K562 (cell line): ENCODE measurements at regions not wholly inside any gene's neighbourhood (a gene's known extent, or its start where the extent isn't known, plus 50 kb on each side); places are given as distances from the start of the nearest gene placed in this dataset.

Experiments
- ATAC-seq: fragments of 200-7000 bp; cut with Tn5 transposase; 3 replicates; pipeline ENCODE4 v1.9.1; 2020; ENCODE audit warnings: moderate library complexity
- BruUV-seq: library from RNA; stranded (reverse); fragments of 400-500 nt; replicated peaks from 2 replicates; lab custom pipeline; 2021; lab: Mats Ljungman, UMichigan
- CTCF ChIA-PET: fragments of 300-600 bp; formaldehyde crosslinking; extraction: SDS; loops from one replicate; lab custom pipeline; 2021; ENCODE audit warnings: low intra/inter-chr PET ratio; lab: Yijun Ruan, JAX
- POLR2A ChIA-PET: fragments of 300-600, 350-650 bp; sonication (Branson Sonifier 250); formaldehyde crosslinking; extraction: SDS; loops from one replicate; lab custom pipeline; 2021; ENCODE audit warnings: antibody characterized with exemption, inconsistent platforms; lab: Yijun Ruan, JAX
- DNase-seq, 4 experiments: peaks; one replicate each; pipeline versions ENCODE4 v3.0.0 to v3.0.0-alpha.2; 2011 to 2018; ENCODE audit warnings: low spot score in 3 of 4, mixed read lengths in 3 of 4; ENCODE audit errors: extremely low read depth in 1 of 4
- FAIRE-seq: peaks from 2 replicates; lab custom pipeline; 2011; peaks lifted over from hg19 to GRCh38; lab: Jason Lieb, UNC
- H2AFZ ChIP-seq: 2 replicates; pipeline ENCODE4 v1.6.0; 2011; ENCODE audit warnings: low read depth, low read length, control low read depth, inconsistent platforms
- H3K27ac ChIP-seq: fragments of 200-600 bp; 3 replicates; pipeline ENCODE4 v1.8.0; 2011; ENCODE audit warnings: low read depth, mild to moderate bottlenecking, control low read depth, inconsistent platforms, low read length, moderate library complexity, mixed read lengths; ENCODE audit errors: extremely low read depth
- H3K27me3 ChIP-seq, 2 experiments: fragments of 300-600 bp in 1 of 2; 2 replicates in 1 of 2; 3 replicates in 1 of 2; pipeline versions ENCODE4 v1.6.0 to v1.8.0; 2011; ENCODE audit warnings: inconsistent platforms in 2 of 2, low read length in 2 of 2, mild to moderate bottlenecking in 1 of 2, mixed read lengths in 1 of 2, moderate library complexity in 1 of 2; ENCODE audit not compliant: control insufficient read depth in 2 of 2, insufficient read depth in 2 of 2
- H3K36me3 ChIP-seq: fragments of 300-600 bp; 3 replicates; pipeline ENCODE4 v1.8.0; 2011; ENCODE audit warnings: mild to moderate bottlenecking, low read length, inconsistent platforms; ENCODE audit not compliant: control insufficient read depth, insufficient read depth
- H3K4me1 ChIP-seq, 2 experiments: fragments of 200-600 bp in 1 of 2; replicated peaks in 1 of 2; 2 replicates in 1 of 2; 3 replicates in 1 of 2; pipeline versions ENCODE4 v1.5.1 to v1.8.0; 2011; ENCODE audit warnings: inconsistent platforms in 2 of 2, low read length in 2 of 2, mild to moderate bottlenecking in 1 of 2, mixed read lengths in 1 of 2, moderate library complexity in 1 of 2; ENCODE audit not compliant: control insufficient read depth in 2 of 2, insufficient read depth in 2 of 2
- H3K4me2 ChIP-seq: 2 replicates; pipeline ENCODE4 v1.6.1; 2011; ENCODE audit warnings: low read length, control low read depth, inconsistent platforms, mixed read lengths; ENCODE audit not compliant: insufficient read depth
- H3K4me3 ChIP-seq: fragments of 200-600 bp; sonication (generic), shearing (Covaris generic); 2 replicates; pipeline ENCODE4 v1.5.1; 2016; ENCODE audit warnings: control low read depth, inconsistent platforms
- H3K79me2 ChIP-seq: fragments of 200-600 bp; 3 replicates; pipeline ENCODE4 v1.8.0; 2011; ENCODE audit warnings: low read length, inconsistent platforms; ENCODE audit not compliant: control insufficient read depth, insufficient read depth
- H3K9ac ChIP-seq, 2 experiments: 2 replicates each; pipeline versions ENCODE4 v1.6.0 to v1.6.1; 2011; ENCODE audit warnings: low read depth in 2 of 2, low read length in 2 of 2, control low read depth in 1 of 2, inconsistent platforms in 1 of 2, mild to moderate bottlenecking in 1 of 2, mixed read lengths in 1 of 2; ENCODE audit not compliant: insufficient read depth in 1 of 2
- H3K9me1 ChIP-seq: one replicate; pipeline ENCODE4 v1.6.0; 2011; ENCODE audit warnings: inconsistent platforms, mild to moderate bottlenecking, low read length, moderate library complexity; ENCODE audit not compliant: control insufficient read depth, insufficient read depth
- H3K9me3 ChIP-seq: replicated peaks from 2 replicates; pipeline ENCODE4 v1.5.1; 2011; ENCODE audit warnings: low read depth, low read length, inconsistent platforms; ENCODE audit not compliant: control insufficient read depth, insufficient read depth
- H4K20me1 ChIP-seq: replicated peaks from 2 replicates; pipeline ENCODE4 v1.6.1; 2011; ENCODE audit warnings: low read length, inconsistent platforms, mixed read lengths; ENCODE audit not compliant: control insufficient read depth, insufficient read depth
- ARID1B ChIP-seq: fragments of 450-650 bp; IDR thresholded peaks from 2 replicates; pipeline ENCODE4 v1.6.1; 2016; ENCODE audit warnings: antibody characterized with exemption, mild to moderate bottlenecking, inconsistent platforms
- CEBPZ ChIP-seq: fragments of 150-350 bp; IDR thresholded peaks from 2 replicates; pipeline ENCODE4 v1.6.1; 2014; ENCODE audit warnings: low read depth, mild to moderate bottlenecking, low read length, borderline replicate concordance
- GABPB2 ChIP-seq: fragments of 250-450 bp; sonication (Bioruptor Pico); conservative IDR thresholded peaks from 2 replicates; pipeline ENCODE4 v1.5.1; 2021; ENCODE audit warnings: mild to moderate bottlenecking
- NFE2 ChIP-seq: IDR thresholded peaks from 2 replicates; pipeline ENCODE4 v1.6.1; 2014; ENCODE audit warnings: antibody characterized with exemption, low read depth
- POLR2A ChIP-seq: fragments of 450-650 bp; conservative IDR thresholded peaks from 2 replicates; pipeline ENCODE4 v1.6.1; 2016
- PYGO2 ChIP-seq: fragments of 450-650 bp; IDR thresholded peaks from 2 replicates; pipeline ENCODE4 v1.6.1; 2016; ENCODE audit warnings: mild to moderate bottlenecking, missing genetic modification characterization, moderate library complexity, missing compliant biosample characterization
- SMAD4 ChIP-seq: fragments of 250-450 bp; sonication (Bioruptor Pico); conservative IDR thresholded peaks from 2 replicates; pipeline ENCODE4 v1.8.0; 2021; ENCODE audit warnings: inconsistent platforms, mild to moderate bottlenecking, moderate library complexity
- ZNF12 ChIP-seq: sonication (generic); formaldehyde crosslinking; IDR thresholded peaks from 2 replicates; pipeline ENCODE4 v1.4.0; 2020; ENCODE audit warnings: mild to moderate bottlenecking, missing genetic modification reagents
- ZNF165 ChIP-seq: fragments of 250-450 bp; sonication (Bioruptor Pico); IDR thresholded peaks from 2 replicates; pipeline ENCODE4 v1.4.0; 2020; ENCODE audit warnings: borderline replicate concordance
- ZNF224 ChIP-seq: sonication (generic); formaldehyde crosslinking; IDR thresholded peaks from 2 replicates; pipeline ENCODE4 v1.8.0; 2022; ENCODE audit warnings: mild to moderate bottlenecking, missing genetic modification reagents
- ZNF280B ChIP-seq: fragments of 250-450 bp; sonication (Bioruptor Pico); IDR thresholded peaks from 2 replicates; pipeline ENCODE4 v1.5.1; 2021; ENCODE audit warnings: mild to moderate bottlenecking
- ZNF384 ChIP-seq: IDR thresholded peaks from 2 replicates; pipeline ENCODE4 v1.6.1; 2012; ENCODE audit warnings: low read depth, low read length, improper control_type of control experiment
- ZNF398 ChIP-seq: fragments of 250-450 bp; sonication (Bioruptor Pico); IDR thresholded peaks from 2 replicates; pipeline ENCODE4 v1.8.0; 2021; ENCODE audit warnings: moderate library complexity, mild to moderate bottlenecking, inconsistent platforms
- ZNF518B ChIP-seq: fragments of 250-450 bp; sonication (Bioruptor Pico); IDR thresholded peaks from 2 replicates; pipeline ENCODE4 v1.5.0; 2021; ENCODE audit warnings: mild to moderate bottlenecking, moderate library complexity
- WGBS: fragments of 100-300 bp; shearing (Covaris generic); methylation state at CpG from one replicate; pipeline ENCODE4 v1.1.6; 2016; ENCODE audit warnings: low coverage, mixed read lengths; ENCODE audit not compliant: insufficient coverage; ENCODE audit errors: missing lambda C conversion rate; 5-methylcytosine and 5-hydroxymethylcytosine counted together
- in situ Hi-C: fragments of 300-500 bp; cut with MboI; formaldehyde crosslinking; loops from 4 replicates; pipeline ENCODE4 v1.15.0; 2018; ENCODE audit warnings: inconsistent platforms, mixed read lengths
- intact Hi-C: fragments of 100-400 bp; cut with micrococcal nuclease; formaldehyde crosslinking; loops from 2 replicates; pipeline ENCODE4 v1.14.2; 2022

GRCh38 chr1:831522-831921 lies 92.2 kb upstream of the SAMD11 start:
- H3K27ac ChIP-seq: no peak overlapping the region
- ChIA-PET POLR2A (no interaction called here), CTCF (no interaction called here)
- no peaks in the 10 kb centered on the region for H3K9me3 ChIP-seq
- no peak for ATAC-seq
- peak in 1 of 4 experiments; percentile 23 for DNase-seq
- no peaks in the 10 kb centered on the region for H3K27me3 ChIP-seq
- no peak overlapping the region for H3K4me3 ChIP-seq
- peaks cover 11 to 16% of the 10 kb centered on the region in 2 experiments; a peak in 4 of 5 replicates for H3K4me1 ChIP-seq
- H3K9me1 ChIP-seq: no peaks in the 10 kb centered on the region
- H3K4me2 ChIP-seq: peak overlapping the region; percentile 26; the same call in 1 of the 2 replicates
- no peak for FAIRE-seq
- no TSS peak for BruUV-seq
- H3K9ac ChIP-seq: no peak overlapping the region
- intact Hi-C loops: no loop called here
- in situ Hi-C loops: no loop called here
- WGBS: 8% methylated on average over 8 of the region's 8 CpGs
- H3K36me3 ChIP-seq: peaks cover 33% of the 10 kb centered on the region; the same call in 2 of the 3 replicates
- peaks cover 5% of the 10 kb centered on the region; the same call in 1 of the 2 replicates for H4K20me1 ChIP-seq
- H3K79me2 ChIP-seq: peaks cover 27% of the 10 kb centered on the region
- no peak overlapping the region for H2AFZ ChIP-seq
- TF ChIP-seq ZNF280B (CRISPR knock-in tag) (no peak), SMAD4 (CRISPR knock-in tag) (no peak), PYGO2 (tag) (no peak), ZNF518B (CRISPR knock-in tag) (no peak), ZNF384 (no peak), POLR2A (no peak), GABPB2 (CRISPR knock-in tag) (no peak), ARID1B (peak; percentile 60), ZNF12 (no peak), CEBPZ (no peak), ZNF224 (CRISPR knock-in tag) (no peak), NFE2 (peak; percentile 72), ZNF165 (CRISPR knock-in tag) (no peak), ZNF398 (no peak)
